SK-N-SH (cell line): ENCODE measurements at regions not wholly inside any gene's neighbourhood (a gene's known extent, or its start where the extent isn't known, plus 50 kb on each side); places are given as distances from the start of the nearest gene placed in this dataset.

Experiments
- ELF1 ChIP-seq: IDR thresholded peaks from 2 replicates; pipeline ENCODE4 v1.4.0; 2012
- EZH2phosphoT487 ChIP-seq: fragments of 200-600 bp; sonication (generic); IDR thresholded peaks from 2 replicates; pipeline ENCODE4 v1.6.1; 2017; ENCODE audit warnings: low read depth, mixed run types, mild to moderate bottlenecking, antibody characterized with exemption, moderate library complexity, borderline replicate concordance
- FOXJ3 ChIP-seq: sonication (generic); formaldehyde crosslinking; IDR thresholded peaks from 2 replicates; pipeline ENCODE4 v1.5.1; 2020; ENCODE audit warnings: mild to moderate bottlenecking, missing genetic modification reagents
- FOXM1 ChIP-seq: IDR thresholded peaks from 2 replicates; pipeline ENCODE4 v1.4.0; 2012; ENCODE audit warnings: low read depth, mild to moderate bottlenecking
- RAD21 ChIP-seq: IDR thresholded peaks from 2 replicates; pipeline ENCODE4 v1.6.1; 2012; ENCODE audit warnings: mild to moderate bottlenecking, low read length
- RFX5 ChIP-seq: IDR thresholded peaks from 2 replicates; pipeline ENCODE4 v1.6.1; 2012; ENCODE audit warnings: mild to moderate bottlenecking, improper control_type of control experiment, low read length
- RXRA ChIP-seq: IDR thresholded peaks from 2 replicates; pipeline ENCODE4 v1.4.0; 2012; ENCODE audit warnings: low read depth, mild to moderate bottlenecking, borderline replicate concordance
- SMC3 ChIP-seq: IDR thresholded peaks from 2 replicates; pipeline ENCODE4 v1.6.1; 2012; ENCODE audit warnings: low read depth, low read length, improper control_type of control experiment
- TAF1 ChIP-seq: IDR thresholded peaks from 2 replicates; pipeline ENCODE4 v1.6.1; 2012; ENCODE audit warnings: low read depth, mild to moderate bottlenecking, low read length, moderate library complexity, borderline replicate concordance
- TF ChIP-seq, protein P1 (sequence below): IDR thresholded peaks from 2 replicates; pipeline ENCODE4 v1.6.1; 2012; ENCODE audit warnings: mild to moderate bottlenecking, low read depth, low read length, moderate library complexity
- TF ChIP-seq, protein P2 (sequence below): fragments of 200-600 bp; sonication (generic); IDR thresholded peaks from 2 replicates; pipeline ENCODE4 v1.6.1; 2017; ENCODE audit warnings: antibody characterized with exemption, mild to moderate bottlenecking, moderate library complexity

DNA sequence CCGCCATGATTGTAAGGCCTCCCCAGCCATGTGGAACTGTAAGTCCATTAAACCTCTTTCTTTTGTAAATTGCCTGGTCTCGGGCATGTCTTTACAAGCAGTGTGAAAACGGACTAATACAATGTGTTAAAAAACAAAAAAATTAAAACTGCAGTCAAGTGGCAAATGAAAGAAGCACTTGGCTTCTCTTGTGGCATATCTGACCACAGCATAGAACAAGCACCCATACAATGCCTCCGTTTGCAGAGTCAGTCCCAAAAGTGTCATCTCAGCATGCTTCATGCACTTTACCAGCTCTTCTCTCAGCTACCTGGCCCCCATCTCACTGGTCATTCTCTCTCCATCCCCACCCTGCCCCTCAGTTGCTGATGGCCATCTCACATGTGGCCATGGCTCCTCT is 51.1 kb upstream of the DAPK1 start:
- TF ChIP-seq, protein P1, sequence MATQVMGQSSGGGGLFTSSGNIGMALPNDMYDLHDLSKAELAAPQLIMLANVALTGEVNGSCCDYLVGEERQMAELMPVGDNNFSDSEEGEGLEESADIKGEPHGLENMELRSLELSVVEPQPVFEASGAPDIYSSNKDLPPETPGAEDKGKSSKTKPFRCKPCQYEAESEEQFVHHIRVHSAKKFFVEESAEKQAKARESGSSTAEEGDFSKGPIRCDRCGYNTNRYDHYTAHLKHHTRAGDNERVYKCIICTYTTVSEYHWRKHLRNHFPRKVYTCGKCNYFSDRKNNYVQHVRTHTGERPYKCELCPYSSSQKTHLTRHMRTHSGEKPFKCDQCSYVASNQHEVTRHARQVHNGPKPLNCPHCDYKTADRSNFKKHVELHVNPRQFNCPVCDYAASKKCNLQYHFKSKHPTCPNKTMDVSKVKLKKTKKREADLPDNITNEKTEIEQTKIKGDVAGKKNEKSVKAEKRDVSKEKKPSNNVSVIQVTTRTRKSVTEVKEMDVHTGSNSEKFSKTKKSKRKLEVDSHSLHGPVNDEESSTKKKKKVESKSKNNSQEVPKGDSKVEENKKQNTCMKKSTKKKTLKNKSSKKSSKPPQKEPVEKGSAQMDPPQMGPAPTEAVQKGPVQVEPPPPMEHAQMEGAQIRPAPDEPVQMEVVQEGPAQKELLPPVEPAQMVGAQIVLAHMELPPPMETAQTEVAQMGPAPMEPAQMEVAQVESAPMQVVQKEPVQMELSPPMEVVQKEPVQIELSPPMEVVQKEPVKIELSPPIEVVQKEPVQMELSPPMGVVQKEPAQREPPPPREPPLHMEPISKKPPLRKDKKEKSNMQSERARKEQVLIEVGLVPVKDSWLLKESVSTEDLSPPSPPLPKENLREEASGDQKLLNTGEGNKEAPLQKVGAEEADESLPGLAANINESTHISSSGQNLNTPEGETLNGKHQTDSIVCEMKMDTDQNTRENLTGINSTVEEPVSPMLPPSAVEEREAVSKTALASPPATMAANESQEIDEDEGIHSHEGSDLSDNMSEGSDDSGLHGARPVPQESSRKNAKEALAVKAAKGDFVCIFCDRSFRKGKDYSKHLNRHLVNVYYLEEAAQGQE: no peak
- no peak for TF ChIP-seq RFX5
- TF ChIP-seq SMC3: no peak
- TF ChIP-seq, protein P2, sequence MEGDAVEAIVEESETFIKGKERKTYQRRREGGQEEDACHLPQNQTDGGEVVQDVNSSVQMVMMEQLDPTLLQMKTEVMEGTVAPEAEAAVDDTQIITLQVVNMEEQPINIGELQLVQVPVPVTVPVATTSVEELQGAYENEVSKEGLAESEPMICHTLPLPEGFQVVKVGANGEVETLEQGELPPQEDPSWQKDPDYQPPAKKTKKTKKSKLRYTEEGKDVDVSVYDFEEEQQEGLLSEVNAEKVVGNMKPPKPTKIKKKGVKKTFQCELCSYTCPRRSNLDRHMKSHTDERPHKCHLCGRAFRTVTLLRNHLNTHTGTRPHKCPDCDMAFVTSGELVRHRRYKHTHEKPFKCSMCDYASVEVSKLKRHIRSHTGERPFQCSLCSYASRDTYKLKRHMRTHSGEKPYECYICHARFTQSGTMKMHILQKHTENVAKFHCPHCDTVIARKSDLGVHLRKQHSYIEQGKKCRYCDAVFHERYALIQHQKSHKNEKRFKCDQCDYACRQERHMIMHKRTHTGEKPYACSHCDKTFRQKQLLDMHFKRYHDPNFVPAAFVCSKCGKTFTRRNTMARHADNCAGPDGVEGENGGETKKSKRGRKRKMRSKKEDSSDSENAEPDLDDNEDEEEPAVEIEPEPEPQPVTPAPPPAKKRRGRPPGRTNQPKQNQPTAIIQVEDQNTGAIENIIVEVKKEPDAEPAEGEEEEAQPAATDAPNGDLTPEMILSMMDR: no peak
- no peak for TF ChIP-seq FOXJ3 (CRISPR knock-in tag)
- TF ChIP-seq TAF1: no peak
- no peak for TF ChIP-seq ELF1
- no peak for TF ChIP-seq RXRA
- no peak for TF ChIP-seq FOXM1
- no peak for TF ChIP-seq EZH2phosphoT487
- TF ChIP-seq RAD21: no peak
